Endodermal cell (in vitro differentiated cells): ENCODE measurements at regions not wholly inside any gene's neighbourhood (a gene's known extent, or its start where the extent isn't known, plus 50 kb on each side); places are given as distances from the start of the nearest gene placed in this dataset.

ENCODE experiments used
- DNase-seq: peaks from one replicate; pipeline ENCODE4 v3.0.0-alpha.2; 2017
- H3K27ac ChIP-seq: 2 replicates; pipeline ENCODE4 v1.5.1; 2013; ENCODE audit warnings: mild to moderate bottlenecking, low read depth, low read length, moderate library complexity
- H3K27me3 ChIP-seq: 2 replicates; pipeline ENCODE4 v1.6.1; 2013; ENCODE audit warnings: mild to moderate bottlenecking, low read length, moderate library complexity; ENCODE audit not compliant: insufficient read depth, control insufficient read depth, poor library complexity, severe bottlenecking
- H3K36me3 ChIP-seq: 2 replicates; pipeline ENCODE4 v1.7.0; 2013; ENCODE audit warnings: mild to moderate bottlenecking, low read length, moderate library complexity; ENCODE audit not compliant: control insufficient read depth, insufficient read depth
- H3K4me1 ChIP-seq: one replicate; pipeline ENCODE4 v1.7.0; 2013; ENCODE audit warnings: low read length; ENCODE audit not compliant: control insufficient read depth, insufficient read depth
- H3K4me3 ChIP-seq: 2 replicates; pipeline ENCODE4 v1.5.1; 2013; ENCODE audit warnings: mild to moderate bottlenecking, low read length, moderate library complexity
- H3K9ac ChIP-seq: 2 replicates; pipeline ENCODE4 v1.6.1; 2013; ENCODE audit warnings: mild to moderate bottlenecking, low read length, moderate library complexity; ENCODE audit not compliant: poor library complexity, severe bottlenecking; ENCODE audit errors: extremely low read depth
- H3K9me3 ChIP-seq: 2 replicates; pipeline ENCODE4 v1.6.1; 2013; ENCODE audit warnings: mild to moderate bottlenecking, low read length, moderate library complexity; ENCODE audit not compliant: control insufficient read depth
- H3K27ac Mint-ChIP-seq: 2 replicates; pipeline ENCODE4 v1.8.0; 2020; ENCODE audit warnings: mixed read lengths
- H3K27me3 Mint-ChIP-seq: 2 replicates; pipeline ENCODE4 v1.8.0; 2021; ENCODE audit warnings: mild to moderate bottlenecking, mixed read lengths; ENCODE audit not compliant: insufficient read depth
- H3K36me3 Mint-ChIP-seq: 2 replicates; pipeline ENCODE4 v1.8.0; 2020; ENCODE audit warnings: low read depth, mixed read lengths
- H3K4me1 Mint-ChIP-seq: 2 replicates; pipeline ENCODE4 v1.8.0; 2020; ENCODE audit warnings: mixed read lengths
- H3K4me3 Mint-ChIP-seq: 2 replicates; pipeline ENCODE4 v1.8.0; 2020; ENCODE audit warnings: mild to moderate bottlenecking, moderate library complexity, mixed read lengths
- H3K9me3 Mint-ChIP-seq: 2 replicates; pipeline ENCODE4 v1.8.0; 2020; ENCODE audit warnings: mild to moderate bottlenecking, mixed read lengths
- CTCF ChIP-seq: fragments of 200-600 bp; sonication (generic); conservative IDR thresholded peaks from 2 replicates; pipeline ENCODE4 v1.5.0; 2021; ENCODE audit warnings: antibody characterized with exemption, mild to moderate bottlenecking
- WGBS, 2 experiments: methylation state at CpG; one replicate each; pipeline versions ENCODE4 v1.1.5 to v1.1.7; 2013; ENCODE audit warnings: missing lambda C conversion rate in 2 of 2, mixed read lengths in 1 of 2; ENCODE audit not compliant: insufficient coverage in 1 of 2, insufficient read length in 1 of 2; 5-methylcytosine and 5-hydroxymethylcytosine counted together

DNA sequence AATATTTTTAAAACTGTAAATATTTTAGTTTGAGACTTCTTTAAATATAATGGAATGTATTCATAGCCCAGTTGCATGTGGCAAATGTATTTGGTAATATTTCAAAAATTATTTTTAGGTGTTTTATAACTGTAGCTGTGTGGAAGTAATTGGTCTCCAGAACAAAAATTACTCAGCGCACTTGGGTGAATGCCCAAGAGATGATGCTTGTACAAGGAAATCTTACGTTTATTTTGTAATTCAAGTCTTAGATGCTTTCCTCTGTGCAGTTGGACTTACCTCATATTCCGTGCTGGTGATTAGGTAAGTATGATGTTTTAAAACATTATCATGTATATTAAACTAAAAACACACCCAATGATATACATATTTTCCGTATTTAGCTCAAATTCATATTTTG is 76.7 kb upstream of the SLCO1B1 start:
- no peaks in the 10 kb centered on the region for H3K4me1 ChIP-seq
- Mint-ChIP-seq H3K27ac (no peak overlapping the region), H3K4me1 (no peaks in the 10 kb centered on the region), H3K9me3 (no peaks in the 10 kb centered on the region), H3K27me3 (no peaks in the 10 kb centered on the region), H3K36me3 (no peaks in the 10 kb centered on the region), H3K4me3 (no peak overlapping the region)
- WGBS, 2 experiments = 93 to 100% methylated on average over 1 to 2 of the region's 4 CpGs
- no peak for TF ChIP-seq CTCF
- H3K9me3 ChIP-seq = no peaks in the 10 kb centered on the region
- H3K36me3 ChIP-seq = no peaks in the 10 kb centered on the region
- DNase-seq = no peak
- H3K27me3 ChIP-seq = no peaks in the 10 kb centered on the region
- H3K4me3 ChIP-seq = no peak overlapping the region
- no peak overlapping the region for H3K27ac ChIP-seq
- no peak overlapping the region for H3K9ac ChIP-seq

GRCh38 chr12:21065845-21066244 is 65.1 kb upstream of the SLCO1B1 start:
- TF ChIP-seq CTCF = peak; percentile 86
- peak; percentile 59 for DNase-seq

DNA sequence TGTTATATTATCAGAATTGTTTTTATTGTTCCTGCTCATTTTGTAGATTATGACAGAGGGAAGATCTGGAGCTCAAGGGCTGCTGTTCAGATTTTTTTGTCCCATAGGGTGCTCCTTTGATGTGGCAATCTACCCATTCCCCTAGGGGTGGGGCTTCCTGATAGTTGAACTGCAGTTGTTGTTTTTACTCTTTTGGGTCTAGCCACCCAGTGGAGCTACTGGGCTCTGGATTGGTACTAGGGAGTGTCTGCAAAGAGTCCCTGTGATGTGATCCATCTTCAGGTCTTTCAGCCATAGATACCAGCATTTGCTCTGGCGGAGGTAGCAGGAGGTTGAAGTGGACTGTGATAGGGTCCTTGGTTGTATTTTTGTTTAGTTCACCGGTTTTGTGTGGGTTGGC is 57.9 kb upstream of the SLCO1B1 start:
- DNase-seq = no peak
- Mint-ChIP-seq H3K27me3 (no peaks in the 10 kb centered on the region), H3K9me3 (no peaks in the 10 kb centered on the region), H3K27ac (no peak overlapping the region), H3K4me1 (no peaks in the 10 kb centered on the region), H3K36me3 (no peaks in the 10 kb centered on the region), H3K4me3 (no peak overlapping the region)
- no peaks in the 10 kb centered on the region for H3K27me3 ChIP-seq
- 92 to 93% methylated on average over 2 of the region's 2 CpGs for WGBS, 2 experiments
- TF ChIP-seq CTCF = no peak
- no peaks in the 10 kb centered on the region for H3K36me3 ChIP-seq
- H3K4me3 ChIP-seq = no peak overlapping the region
- no peak overlapping the region for H3K9ac ChIP-seq
- H3K9me3 ChIP-seq = no peaks in the 10 kb centered on the region
- no peaks in the 10 kb centered on the region for H3K4me1 ChIP-seq
- no peak overlapping the region for H3K27ac ChIP-seq

More at GRCh38 chr12:21065845-21066244, 65.1 kb upstream of the SLCO1B1 start:
- Mint-ChIP-seq H3K36me3 (no peaks in the 10 kb centered on the region), H3K4me1 (no peaks in the 10 kb centered on the region), H3K4me3 (no peak overlapping the region), H3K9me3 (no peaks in the 10 kb centered on the region), H3K27ac (no peak overlapping the region), H3K27me3 (no peaks in the 10 kb centered on the region)
- no peaks in the 10 kb centered on the region for H3K4me1 ChIP-seq
- no peak overlapping the region for H3K4me3 ChIP-seq
- H3K27ac ChIP-seq = no peak overlapping the region
- H3K9ac ChIP-seq = no peak overlapping the region
- no peaks in the 10 kb centered on the region for H3K27me3 ChIP-seq
- H3K9me3 ChIP-seq = no peaks in the 10 kb centered on the region
- H3K36me3 ChIP-seq = no peaks in the 10 kb centered on the region
